GM18868 (cell line): ENCODE measurements at regions not wholly inside any gene's neighbourhood (a gene's known extent, or its start where the extent isn't known, plus 50 kb on each side); places are given as distances from the start of the nearest gene placed in this dataset.

Source experiments
- ATAC-seq: cut with Tn5 transposase; IDR thresholded peaks from one replicate; pipeline ENCODE4 v1.9.1; 2021; ENCODE audit warnings: mild to moderate bottlenecking, moderate library complexity; ENCODE audit not compliant: unreplicated experiment

DNA sequence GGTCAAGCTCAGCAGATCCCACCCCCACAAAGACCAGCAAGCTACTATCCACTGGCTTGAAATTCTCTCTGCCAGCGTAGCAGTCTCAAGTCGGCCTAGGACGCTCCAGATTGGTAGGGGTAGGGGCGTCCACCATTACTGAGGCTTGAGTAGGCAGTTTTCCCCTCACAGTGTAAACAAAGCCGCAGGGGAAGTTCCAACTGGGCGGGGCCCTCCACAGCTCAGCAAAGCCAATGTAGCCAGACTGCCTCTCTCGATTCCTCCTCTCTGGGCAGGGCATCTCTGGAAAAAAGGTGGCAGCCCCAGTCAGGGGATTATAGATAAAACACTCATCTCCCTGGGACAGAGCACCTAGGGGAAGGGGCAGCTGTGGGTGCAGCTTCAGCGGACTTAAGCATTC lies 1064.9 kb upstream of the TENM4 start:
- no peak for ATAC-seq

- no peak for ATAC-seq
Measured at GRCh38 chr11:80503990-80504389, 1063.2 kb upstream of the TENM4 start.

- no peak for ATAC-seq
Measured at GRCh38 chr11:80502511-80502910, 1061.7 kb upstream of the TENM4 start.

DNA sequence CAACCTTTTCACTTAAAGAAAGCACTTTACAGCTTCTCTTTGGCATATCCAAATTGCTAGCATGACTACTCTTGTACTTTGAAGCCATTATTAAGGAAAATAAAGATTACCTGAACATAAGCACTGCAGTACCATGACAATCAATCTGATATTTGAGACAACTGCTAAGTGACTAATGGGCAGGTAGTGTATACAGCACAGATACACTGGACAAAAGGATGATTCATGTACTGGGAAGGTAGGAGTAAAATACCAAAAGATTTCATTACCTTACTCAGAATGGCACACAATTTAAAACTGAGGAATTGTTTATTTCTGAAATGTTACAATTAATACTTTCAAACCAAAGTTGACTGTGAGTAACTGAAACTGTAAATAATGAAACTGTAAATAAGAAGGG lies 1054.3 kb upstream of the TENM4 start:
- ATAC-seq: no peak

- no peak for ATAC-seq
Measured at GRCh38 chr11:80487952-80488351, 1047.1 kb upstream of the TENM4 start.

DNA sequence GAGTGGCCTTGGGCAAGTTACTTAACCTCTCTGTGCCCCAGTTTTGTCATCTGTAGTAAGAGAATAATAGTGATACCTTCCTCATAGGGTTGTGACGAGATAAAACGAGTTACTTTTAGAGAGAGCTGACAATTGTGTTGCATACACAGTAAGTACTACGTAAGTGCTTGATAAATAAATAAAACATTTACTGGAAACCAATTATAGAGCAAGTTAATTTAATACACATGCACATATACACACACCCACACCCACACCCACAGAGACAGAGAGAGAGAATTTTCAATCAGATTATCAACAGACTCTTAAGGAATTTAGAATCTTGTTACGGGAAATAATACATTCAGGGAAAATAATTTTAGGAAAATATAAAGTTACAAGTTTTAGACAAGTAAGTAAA lies 1045.8 kb upstream of the TENM4 start:
- no peak for ATAC-seq

DNA sequence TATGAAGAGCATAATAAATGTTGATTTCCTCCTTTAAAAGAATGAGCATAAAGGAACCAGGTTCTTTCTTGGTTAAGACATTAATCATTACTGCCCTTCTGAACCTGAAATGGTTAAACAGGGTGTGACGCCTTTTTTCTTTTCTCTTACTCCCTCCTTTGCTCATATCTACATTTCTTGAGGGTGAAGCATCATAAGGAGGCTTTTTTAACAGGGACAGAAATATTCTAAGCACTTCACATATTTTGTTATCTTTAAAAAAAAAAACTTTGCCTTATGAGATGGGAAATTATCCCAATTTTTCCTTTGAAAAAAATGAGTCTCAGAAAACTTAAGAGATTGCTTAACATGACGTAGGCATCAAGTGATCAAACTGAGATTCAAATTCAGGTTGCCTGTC lies 1036.3 kb upstream of the TENM4 start:
- ATAC-seq: no peak

- peak; percentile 74 for ATAC-seq
Measured at GRCh38 chr11:80473562-80473961, 1032.7 kb upstream of the TENM4 start.

DNA sequence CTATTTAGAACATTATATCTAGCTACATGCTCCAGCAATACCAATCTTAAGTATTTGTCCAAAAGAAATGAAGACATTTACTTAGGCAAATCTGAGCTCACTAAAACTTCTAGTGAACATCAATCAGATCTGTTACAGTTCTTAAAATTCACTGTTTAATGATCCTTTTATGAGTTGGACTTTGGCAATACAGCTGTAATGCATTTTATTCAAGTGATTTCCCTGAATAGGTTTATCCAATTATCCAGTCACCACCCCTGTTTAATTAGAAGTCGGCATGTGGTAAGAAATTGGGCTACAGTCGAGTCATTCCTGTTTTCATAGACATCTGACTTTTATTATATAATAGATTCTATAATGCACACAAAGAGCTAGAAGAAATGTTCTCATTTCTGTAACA lies 1029.0 kb upstream of the TENM4 start:
- ATAC-seq: no peak

DNA sequence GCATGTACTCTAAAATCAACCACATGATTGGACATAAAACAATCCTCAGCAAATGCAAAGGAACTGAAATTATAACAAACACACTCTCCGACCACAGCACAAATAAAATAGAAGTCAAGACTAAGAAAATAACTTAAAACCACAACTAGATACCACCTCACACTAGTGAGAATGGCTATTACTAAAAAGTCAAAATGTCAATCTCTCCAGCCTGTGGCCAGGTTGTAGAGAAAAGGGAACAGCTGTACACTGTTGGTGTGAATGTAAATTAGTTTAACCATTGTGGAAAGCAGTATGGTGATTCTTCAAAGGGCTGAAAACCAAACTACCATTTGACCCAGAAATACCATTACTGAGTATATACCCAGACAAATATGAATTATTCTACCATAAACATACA lies 1025.7 kb upstream of the TENM4 start:
- no peak for ATAC-seq

DNA sequence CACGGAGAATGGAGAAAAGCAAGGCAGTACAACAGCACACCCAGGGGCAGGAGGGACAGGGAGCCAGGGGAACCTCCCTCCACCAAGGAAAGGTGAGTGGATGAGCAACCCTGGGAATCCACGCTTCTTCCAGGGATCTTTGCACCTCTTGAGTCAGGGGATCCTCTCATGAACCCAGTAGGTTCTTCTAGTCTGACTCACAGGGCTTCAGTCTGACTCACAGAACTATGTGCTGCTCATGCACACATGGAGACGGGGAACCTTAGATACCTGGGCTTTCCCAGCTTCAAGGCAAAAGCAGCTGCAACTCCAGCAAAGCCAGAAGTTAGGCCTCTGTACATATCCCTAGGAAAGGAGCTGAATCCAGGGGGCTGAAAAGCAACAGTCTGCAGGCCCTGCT lies 1021.4 kb upstream of the TENM4 start:
- ATAC-seq: no peak

- no peak for ATAC-seq
Measured at GRCh38 chr11:80458376-80458775, 1017.5 kb upstream of the TENM4 start.

DNA sequence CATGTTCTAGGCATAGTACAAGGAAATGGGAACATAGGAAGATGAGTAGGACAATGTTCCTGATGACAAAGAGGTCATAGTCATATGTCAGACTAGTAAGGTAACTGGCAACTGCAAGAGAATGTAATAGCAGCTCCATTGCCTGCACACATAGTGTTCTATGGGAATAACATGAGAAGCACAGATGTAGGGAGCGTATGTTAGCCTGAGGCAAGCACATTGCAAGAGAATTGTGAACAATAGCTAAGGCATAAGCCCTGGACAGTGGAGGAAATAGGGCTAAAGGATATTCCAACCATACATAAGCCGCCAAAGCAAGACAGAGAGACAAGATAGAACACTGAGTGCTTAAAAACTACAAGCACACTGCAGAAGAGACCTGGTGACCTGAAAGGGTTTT lies 1017.0 kb upstream of the TENM4 start:
- ATAC-seq: no peak

DNA sequence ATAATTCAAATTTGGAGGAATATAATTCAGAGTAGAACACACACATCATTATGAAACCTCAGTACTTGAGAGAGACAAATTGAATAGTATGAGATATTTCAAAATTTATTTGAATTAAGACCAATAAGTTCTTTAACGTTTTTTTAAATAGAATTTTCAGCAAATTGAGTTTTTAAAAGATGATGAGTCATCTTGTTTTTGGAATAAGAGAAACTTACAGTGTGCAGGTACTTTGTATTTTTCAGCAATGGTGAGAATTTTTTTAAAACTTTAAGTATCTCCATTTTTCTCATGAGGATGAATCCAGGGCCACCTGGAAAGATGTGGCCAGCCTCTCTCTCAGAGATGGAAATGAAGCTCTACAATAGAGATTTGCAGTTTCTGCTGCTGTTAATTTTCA lies 1015.0 kb upstream of the TENM4 start:
- ATAC-seq: no peak

GRCh38 chr11:80451105-80451504 lies 1010.3 kb upstream of the TENM4 start:
- ATAC-seq: no peak

DNA sequence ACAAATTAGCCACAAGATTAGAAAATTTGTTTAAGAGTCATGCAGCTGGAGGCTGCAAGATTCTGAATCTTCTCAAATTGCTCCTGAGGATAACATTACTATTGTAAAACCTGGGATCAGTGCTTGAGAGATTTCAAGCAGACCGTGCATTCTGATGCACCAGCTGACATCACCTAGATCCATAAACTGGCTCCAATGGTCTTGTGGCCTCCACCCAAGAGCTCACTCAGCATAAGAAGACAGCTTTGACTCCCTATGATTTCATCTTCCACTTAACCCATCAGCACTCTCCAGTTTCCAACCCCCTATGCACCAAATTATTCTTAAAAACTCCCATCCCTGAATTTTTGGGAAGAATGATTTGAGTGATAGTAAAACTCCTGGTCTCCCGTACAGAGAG lies 1007.9 kb upstream of the TENM4 start:
- ATAC-seq: no peak

- no peak for ATAC-seq
Measured at GRCh38 chr11:80443177-80443576, 1002.3 kb upstream of the TENM4 start.

- ATAC-seq: no peak
Measured at GRCh38 chr11:80441821-80442220, 1001.0 kb upstream of the TENM4 start.

- no peak for ATAC-seq
Measured at GRCh38 chr11:80440835-80441234, 1000.0 kb upstream of the TENM4 start.

DNA sequence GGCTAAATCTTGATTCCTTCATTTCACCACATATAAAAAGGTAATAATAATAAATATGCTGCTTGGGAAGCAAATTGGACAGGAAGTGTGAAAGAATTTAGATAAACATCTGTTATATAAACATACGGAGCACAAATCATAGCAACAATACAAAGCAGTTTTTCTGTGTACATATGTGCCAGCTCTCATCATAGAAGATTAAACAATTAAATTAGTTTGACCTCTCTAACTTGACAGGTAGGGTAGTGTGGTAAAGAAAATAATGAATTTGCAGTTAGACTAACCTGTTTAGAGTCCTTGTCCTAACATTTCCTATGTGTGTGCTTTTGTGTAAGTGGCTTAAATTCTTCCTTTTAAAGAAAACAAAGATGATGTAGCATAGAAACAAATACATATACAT lies 995.7 kb upstream of the TENM4 start:
- no peak for ATAC-seq

DNA sequence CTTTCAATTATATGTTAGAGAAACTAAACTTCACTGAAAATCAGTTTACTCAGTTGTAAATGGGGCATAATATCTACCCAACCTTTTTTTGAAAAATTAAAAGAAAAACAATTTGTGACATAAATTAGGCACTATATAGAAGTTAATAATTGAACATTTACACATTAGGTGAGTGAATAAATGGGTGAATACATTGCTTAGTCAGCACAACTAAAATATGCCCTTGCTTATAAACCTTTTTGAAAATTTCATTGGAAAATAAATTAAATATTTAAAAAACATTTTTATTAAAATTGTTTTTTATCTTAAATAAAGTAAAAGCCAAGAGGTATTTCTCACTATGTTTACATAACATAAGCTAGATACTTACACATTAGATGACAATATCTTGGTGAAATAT lies 994.5 kb upstream of the TENM4 start:
- ATAC-seq: no peak

- ATAC-seq: no peak
Measured at GRCh38 chr11:80432057-80432456, 991.2 kb upstream of the TENM4 start.

DNA sequence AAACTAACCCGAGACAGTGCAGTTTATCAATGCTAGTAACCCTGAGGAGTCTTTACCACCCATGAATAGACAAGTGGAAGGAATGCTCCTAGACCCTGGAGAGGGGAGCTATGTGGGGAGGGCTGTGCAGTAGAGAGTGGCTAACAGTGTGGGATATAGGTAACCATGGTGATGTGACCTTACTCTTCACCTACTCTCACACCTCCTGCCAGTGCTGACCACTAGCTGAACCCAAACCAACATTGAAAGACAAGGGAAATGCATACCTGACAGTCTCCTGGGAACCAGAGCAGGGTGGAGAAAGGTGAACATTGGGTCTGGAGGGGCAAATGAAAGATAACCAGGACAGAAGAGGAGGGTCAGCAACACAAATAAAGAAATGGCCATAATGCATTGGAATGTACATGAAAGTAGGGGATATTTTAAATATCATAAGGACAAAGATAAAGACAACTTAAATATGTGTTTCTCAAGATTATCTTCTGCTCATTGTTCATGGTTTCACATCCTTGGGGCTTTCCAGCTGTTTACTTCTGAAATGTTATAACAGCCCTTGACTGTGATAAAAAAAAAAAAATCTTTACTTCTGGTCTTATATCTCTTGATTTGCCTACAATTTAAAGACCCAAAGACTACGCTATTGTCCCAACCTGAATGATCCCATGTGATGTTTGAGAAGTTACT lies 983.3 kb upstream of the TENM4 start:
- peak; percentile 75 for ATAC-seq
